ENCODE measurements at regions not wholly inside any gene's neighbourhood (a gene's known extent, or its start where the extent isn't known, plus 50 kb on each side); places are given as distances from the start of the nearest gene placed in this dataset.

GRCh38 chr4:136395212-136395722 is 1137.0 kb downstream of the PCDH18 start:
- Histone ChIP-seq H3K36me3 (ENCODE audit: control insufficient read depth in 2 of 2, insufficient read depth in 1 of 2, low read length in 2 of 2) (no peaks in the 10 kb centered on the region), H3K4me3 (ENCODE audit: low read depth, low read length) (peak overlapping the region; percentile 48), H3K4me1 (ENCODE audit: control insufficient read depth, insufficient read depth, low read length) (no peaks in the 10 kb centered on the region), H3K9me3 (ENCODE audit: control insufficient read depth, insufficient read depth, low read depth, low read length) (no peaks in the 10 kb centered on the region), H3K27ac (ENCODE audit: extremely low read depth, low read depth, low read length) (peak overlapping the region; percentile 31; the same call in 1 of the 2 replicates)
- ChIA-PET CTCF (no interaction called here), POLR2A (interaction anchor here (0.7 kb wide), 1 partner anchor 18 kb away, joined by 5 read pairs; no protein-coding TSS in a partner anchor)
- peak; percentile 91 for TF ChIP-seq ZNF449 (tag by site-specific recombination; IDR thresholded peaks at IDR 0.05)
- 0 out of 2 replicates have a peak, but pooled peaks have one; percentile 19 for TF ChIP-seq ZNF335 (tag by site-specific recombination; conservative IDR thresholded peaks at IDR 0.05)
- TF ChIP-seq ZNF514 (tag by site-specific recombination; IDR thresholded peaks at IDR 0.05): no peak
- peak; percentile 33 for TF ChIP-seq ZBTB26 (tag by site-specific recombination; optimal IDR thresholded peaks at IDR 0.05)
- TF ChIP-seq ZNF561 (tag by site-specific recombination; IDR thresholded peaks at IDR 0.05; ENCODE audit: borderline replicate concordance): no peak
- TF ChIP-seq GLIS2 (tag by site-specific recombination; IDR thresholded peaks at IDR 0.05): peak; percentile 51; the same call in 1 of the 2 replicates

GRCh38 chr4:136392576-136392975 is 1139.7 kb downstream of the PCDH18 start:
- Histone ChIP-seq H3K27ac (ENCODE audit: extremely low read depth, low read depth, low read length) (no peak overlapping the region), H3K9me3 (ENCODE audit: control insufficient read depth, insufficient read depth, low read depth, low read length) (no peaks in the 10 kb centered on the region), H3K4me3 (ENCODE audit: low read depth, low read length) (no peak overlapping the region), H3K4me1 (ENCODE audit: control insufficient read depth, insufficient read depth, low read length) (no peaks in the 10 kb centered on the region), H3K36me3 (ENCODE audit: control insufficient read depth in 2 of 2, insufficient read depth in 1 of 2, low read length in 2 of 2) (no peaks in the 10 kb centered on the region)
- ChIA-PET POLR2A (no interaction called here), CTCF (no interaction called here)
- no peak for TF ChIP-seq ZNF211 (tag by site-specific recombination; IDR thresholded peaks at IDR 0.05; ENCODE audit: low read depth)
- no peak for TF ChIP-seq ZNF596 (tag by site-specific recombination; IDR thresholded peaks at IDR 0.05)
- TF ChIP-seq TRIM28 (IDR thresholded peaks at IDR 0.05; ENCODE audit: borderline replicate concordance, low read length): no peak
- TF ChIP-seq KLF10 (tag by site-specific recombination; IDR thresholded peaks at IDR 0.05): no peak
- TF ChIP-seq ZNF148 (tag by site-specific recombination; IDR thresholded peaks at IDR 0.05; ENCODE audit: borderline replicate concordance): no peak
- TF ChIP-seq CTCF (tag by site-specific recombination; IDR thresholded peaks at IDR 0.05): no peak
- TF ChIP-seq PRDM6 (tag by site-specific recombination; IDR thresholded peaks at IDR 0.05): no peak
- no peak for TF ChIP-seq TSHZ1 (tag by site-specific recombination; IDR thresholded peaks at IDR 0.05; ENCODE audit: borderline replicate concordance)
- TF ChIP-seq ZNF621 (tag by site-specific recombination; IDR thresholded peaks at IDR 0.05): no peak
- TF ChIP-seq ZNF394 (tag by site-specific recombination; IDR thresholded peaks at IDR 0.05; ENCODE audit: borderline replicate concordance): no peak
- TF ChIP-seq ZFP41 (tag by site-specific recombination; IDR thresholded peaks at IDR 0.05; ENCODE audit: borderline replicate concordance): no peak
